ENCODE measurements at regions not wholly inside any gene's neighbourhood (a gene's known extent, or its start where the extent isn't known, plus 50 kb on each side); places are given as distances from the start of the nearest gene placed in this dataset.

- H4K5ac ChIP-seq (ENCODE audit: insufficient read length, low read depth, low read length) = no peak overlapping the region
- H3K79me2 ChIP-seq (ENCODE audit: control insufficient read depth in 1 of 2, insufficient read depth in 2 of 2, low read length in 2 of 2) = no peaks in the 10 kb centered on the region
- no peak overlapping the region for H2BK12ac ChIP-seq (ENCODE audit: low read depth, low read length)
- H3K14ac ChIP-seq (ENCODE audit: insufficient read length) = no peak overlapping the region
- no peak overlapping the region for H2AK5ac ChIP-seq (ENCODE audit: low read depth, low read length)
- no peaks in the 10 kb centered on the region for H3K9me3 ChIP-seq (ENCODE audit: insufficient read depth in 2 of 2, low read depth in 1 of 2, low read length in 1 of 2)
- H2BK20ac ChIP-seq (ENCODE audit: low read length) = no peak overlapping the region
- no peak for FAIRE-seq
- no peak for DNase-seq (ENCODE audit: low read depth in 1 of 2, low spot score in 2 of 2)
- H2BK5ac ChIP-seq (ENCODE audit: low read depth, low read length) = no peak overlapping the region
- H3K4ac ChIP-seq (replicated peaks; ENCODE audit: insufficient read length, low read depth, low read length) = no peak overlapping the region
- no peak overlapping the region for H3K4me2 ChIP-seq (ENCODE audit: insufficient read depth in 1 of 2, low read depth in 2 of 2, low read length in 2 of 2)
- no peak overlapping the region for H2BK120ac ChIP-seq (replicated peaks; ENCODE audit: low read depth, low read length)
- CTCF ChIA-PET (ENCODE audit: partially characterized antibody) = interaction anchor here (1.7 to 3.8 kb wide), 2 partner anchors 15 to 622 kb away, joined by 3 to 20 read pairs; no protein-coding TSS in a partner anchor
- H3K23ac ChIP-seq (ENCODE audit: insufficient read length) = no peak overlapping the region
- H2AFZ ChIP-seq (ENCODE audit: low read length) = no peak overlapping the region
- no peaks in the 10 kb centered on the region for H3K23me2 ChIP-seq (ENCODE audit: low read depth, low read length)
- no peak for TF ChIP-seq RFX5 (IDR thresholded peaks at IDR 0.05; ENCODE audit: borderline replicate concordance, low read depth, low read length)
- H3K18ac ChIP-seq (ENCODE audit: extremely low read depth, low read length) = no peak overlapping the region
- no peak overlapping the region for H4K91ac ChIP-seq (replicated peaks; ENCODE audit: insufficient read length, low read length)
- no peak overlapping the region for H2BK15ac ChIP-seq (ENCODE audit: low read length)
- no peak overlapping the region for H3K56ac ChIP-seq (replicated peaks; ENCODE audit: insufficient read length, low read depth, low read length)
- H4K20me1 ChIP-seq (replicated peaks in 1 of 2; ENCODE audit: control insufficient read depth in 1 of 2, insufficient read depth in 2 of 2, low read length in 2 of 2) = no peaks in the 10 kb centered on the region
- no peaks in the 10 kb centered on the region for H3K36me3 ChIP-seq (ENCODE audit: control insufficient read depth in 2 of 4, insufficient read depth in 4 of 4, low read length in 3 of 4)
- no peak overlapping the region for H4K8ac ChIP-seq (ENCODE audit: extremely low read depth, insufficient read depth, low read length)
- no peak overlapping the region for H3K9ac ChIP-seq (replicated peaks in 1 of 4; ENCODE audit: extremely low read depth in 1 of 4, low read depth in 3 of 4, low read length in 3 of 4)
- WGBS, 2 experiments (ENCODE audit: extremely low coverage in 1 of 2, insufficient coverage in 1 of 2, insufficient read length in 1 of 2, insufficient replicate concordance in 2 of 2, low coverage in 1 of 2, low lambda C conversion rate in 2 of 2, missing lambda C conversion rate in 1 of 2) = 96% methylated on average over 2 of the region's 2 CpGs; no CpG with 5 or more reads in 1 of the 2 experiments
- no peaks in the 10 kb centered on the region for H3K79me1 ChIP-seq (ENCODE audit: low read depth, low read length)
- H3K4me3 ChIP-seq (ENCODE audit: extremely low read depth in 1 of 4, insufficient read depth in 2 of 4, low read depth in 3 of 4, low read length in 4 of 4) = no peak overlapping the region
- POLR2A ChIA-PET (ENCODE audit: partially characterized antibody) = no interaction called here
- no peaks in the 10 kb centered on the region for H3K27me3 ChIP-seq (replicated peaks in 1 of 4; ENCODE audit: control insufficient read depth in 3 of 4, extremely low read depth in 1 of 4, insufficient read depth in 3 of 4, low read length in 3 of 4)
- H3K4me1 ChIP-seq (replicated peaks in 1 of 4; ENCODE audit: control insufficient read depth in 3 of 4, insufficient read depth in 4 of 4, low read length in 3 of 4) = no peaks in the 10 kb centered on the region; a peak in 1 of 7 replicates
- H3K27ac ChIP-seq (ENCODE audit: low read depth, low read length) = no peak overlapping the region
Measured at GRCh38 chr13:22173610-22174009, 502.7 kb downstream of the FGF9 start.
